Neuronal stem cell (in vitro differentiated cells): ENCODE measurements at regions not wholly inside any gene's neighbourhood (a gene's known extent, or its start where the extent isn't known, plus 50 kb on each side); places are given as distances from the start of the nearest gene placed in this dataset.

Experiments
- DNase-seq: peaks from one replicate; pipeline ENCODE4 v3.0.0-alpha.2; 2013; ENCODE audit warnings: low spot score
- H2AFZ ChIP-seq: one replicate; pipeline ENCODE4 v1.6.1; 2013; ENCODE audit warnings: mild to moderate bottlenecking, low read length, inconsistent platforms
- H2AK5ac ChIP-seq: 2 replicates; pipeline ENCODE4 v1.6.1; 2013; ENCODE audit warnings: low read depth, mild to moderate bottlenecking, inconsistent platforms, low read length, moderate library complexity, mixed read lengths
- H2BK120ac ChIP-seq: 2 replicates; pipeline ENCODE4 v1.6.1; 2013; ENCODE audit warnings: low read depth, mild to moderate bottlenecking, inconsistent platforms, low read length, moderate library complexity, mixed read lengths
- H2BK12ac ChIP-seq: one replicate; pipeline ENCODE4 v1.6.1; 2013; ENCODE audit warnings: low read length, inconsistent platforms
- H2BK15ac ChIP-seq: 2 replicates; pipeline ENCODE4 v1.6.1; 2013; ENCODE audit warnings: mild to moderate bottlenecking, low read length, inconsistent platforms, mixed read lengths
- H2BK5ac ChIP-seq: one replicate; pipeline ENCODE4 v1.6.1; 2013; ENCODE audit warnings: inconsistent platforms, mild to moderate bottlenecking, low read length, moderate library complexity
- H3K14ac ChIP-seq: one replicate; pipeline ENCODE4 v1.6.1; 2013; ENCODE audit warnings: low read length, inconsistent platforms
- H3K18ac ChIP-seq: 2 replicates; pipeline ENCODE4 v1.6.1; 2013; ENCODE audit warnings: low read length, inconsistent platforms
- H3K23ac ChIP-seq: 2 replicates; pipeline ENCODE4 v1.6.1; 2013; ENCODE audit warnings: low read depth, mild to moderate bottlenecking, mixed read lengths, low read length, inconsistent platforms; ENCODE audit not compliant: poor library complexity
- H3K27ac ChIP-seq: replicated peaks from 3 replicates; pipeline ENCODE4 v1.5.1; 2013; ENCODE audit warnings: low read length, inconsistent platforms
- H3K27me3 ChIP-seq, 3 experiments: 2 replicates each; pipeline ENCODE4 v1.6.1; 2013; ENCODE audit warnings: low read length in 3 of 3, mild to moderate bottlenecking in 2 of 3, inconsistent platforms in 1 of 3, low read depth in 1 of 3, mixed read lengths in 1 of 3, moderate library complexity in 1 of 3; ENCODE audit not compliant: control insufficient read depth in 3 of 3, insufficient read depth in 3 of 3
- H3K36me3 ChIP-seq, 2 donors: replicated peaks in 1 of 2; 2 replicates each; pipeline ENCODE4 v1.6.1; 2013; ENCODE audit warnings: low read length in 2 of 2; ENCODE audit not compliant: control insufficient read depth in 2 of 2, insufficient read depth in 2 of 2
- H3K4ac ChIP-seq: 2 replicates; pipeline ENCODE4 v1.6.1; 2013; ENCODE audit warnings: inconsistent platforms, mild to moderate bottlenecking, low read length, moderate library complexity
- H3K4me1 ChIP-seq, 2 donors: 1 replicate in 1 of 2; 2 replicates in 1 of 2; pipeline ENCODE4 v1.6.1; 2013; ENCODE audit warnings: low read length in 2 of 2, low read depth in 1 of 2; ENCODE audit not compliant: control insufficient read depth in 2 of 2, insufficient read depth in 1 of 2
- H3K4me2 ChIP-seq: one replicate; pipeline ENCODE4 v1.6.1; 2013; ENCODE audit warnings: mild to moderate bottlenecking, low read length, inconsistent platforms; ENCODE audit not compliant: insufficient read depth, poor library complexity, severe bottlenecking
- H3K4me3 ChIP-seq, 2 donors: 2 replicates each; pipeline ENCODE4 v1.5.1; 2013; ENCODE audit warnings: low read length in 2 of 2, mild to moderate bottlenecking in 2 of 2, inconsistent platforms in 1 of 2, moderate library complexity in 1 of 2
- H3K79me1 ChIP-seq: one replicate; pipeline ENCODE4 v1.6.1; 2013; ENCODE audit warnings: low read depth, mild to moderate bottlenecking, inconsistent platforms, low read length, moderate library complexity
- H3K9ac ChIP-seq: one replicate; pipeline ENCODE4 v1.6.1; 2013; ENCODE audit warnings: mild to moderate bottlenecking, low read depth, low read length, inconsistent platforms; ENCODE audit not compliant: poor library complexity
- H3K9me3 ChIP-seq, 2 donors: replicated peaks in 1 of 2; 2 replicates each; pipeline versions ENCODE3 to v1.6.1; 2013; ENCODE audit warnings: low read length in 2 of 2, mild to moderate bottlenecking in 2 of 2, inconsistent platforms in 1 of 2, low read depth in 1 of 2, mixed read lengths in 1 of 2, moderate library complexity in 1 of 2; ENCODE audit not compliant: control insufficient read depth in 2 of 2, insufficient read depth in 1 of 2
- H4K8ac ChIP-seq: one replicate; pipeline ENCODE4 v1.6.1; 2013; ENCODE audit warnings: low read depth, mild to moderate bottlenecking, inconsistent platforms, low read length, moderate library complexity
- H4K91ac ChIP-seq: one replicate; pipeline ENCODE4 v1.6.1; 2013; ENCODE audit warnings: low read length, low read depth, mild to moderate bottlenecking, inconsistent platforms; ENCODE audit not compliant: poor library complexity
- WGBS, 2 donors: extraction: QIAGEN DNeasy Blood & Tissue Kit; methylation state at CpG; one replicate each; pipeline ENCODE4 v1.1.7; 2013; ENCODE audit warnings: missing lambda C conversion rate in 2 of 2, mixed read lengths in 1 of 2; ENCODE audit not compliant: insufficient read length in 2 of 2, insufficient replicate concordance in 1 of 2; ENCODE audit errors: extremely low coverage in 2 of 2; 5-methylcytosine and 5-hydroxymethylcytosine counted together

- H3K79me1 ChIP-seq: no peaks in the 10 kb centered on the region
- H2BK5ac ChIP-seq: no peak overlapping the region
- H2AFZ ChIP-seq: peak overlapping the region; percentile 67
- H3K36me3 ChIP-seq: no peaks in the 10 kb centered on the region
- H2BK120ac ChIP-seq: no peak overlapping the region
- H3K18ac ChIP-seq: no peak overlapping the region
- no peaks in the 10 kb centered on the region for H3K4me1 ChIP-seq
- H2BK12ac ChIP-seq: no peak overlapping the region
- no peak overlapping the region for H3K4ac ChIP-seq
- H3K27ac ChIP-seq: no peak overlapping the region
- no peak overlapping the region for H2BK15ac ChIP-seq
- H4K91ac ChIP-seq: no peak overlapping the region
- no peak overlapping the region for H3K4me3 ChIP-seq
- H3K27me3 ChIP-seq: peaks cover 0 to 3% (median 0%) of the 10 kb centered on the region in 3 experiments
- H3K9ac ChIP-seq: no peak overlapping the region
- H4K8ac ChIP-seq: no peak overlapping the region
- no peak overlapping the region for H2AK5ac ChIP-seq
- no CpG with 5 or more reads among the region's 5 CpGs for WGBS, 2 donors
- no peak overlapping the region for H3K14ac ChIP-seq
- no peaks in the 10 kb centered on the region for H3K9me3 ChIP-seq
- H3K4me2 ChIP-seq: peak overlapping the region; percentile 11
- DNase-seq: peak; percentile 5
- H3K23ac ChIP-seq: no peak overlapping the region
Measured at GRCh38 chrX:11944501-11944900, 186.5 kb downstream of the MSL3 start.

DNA sequence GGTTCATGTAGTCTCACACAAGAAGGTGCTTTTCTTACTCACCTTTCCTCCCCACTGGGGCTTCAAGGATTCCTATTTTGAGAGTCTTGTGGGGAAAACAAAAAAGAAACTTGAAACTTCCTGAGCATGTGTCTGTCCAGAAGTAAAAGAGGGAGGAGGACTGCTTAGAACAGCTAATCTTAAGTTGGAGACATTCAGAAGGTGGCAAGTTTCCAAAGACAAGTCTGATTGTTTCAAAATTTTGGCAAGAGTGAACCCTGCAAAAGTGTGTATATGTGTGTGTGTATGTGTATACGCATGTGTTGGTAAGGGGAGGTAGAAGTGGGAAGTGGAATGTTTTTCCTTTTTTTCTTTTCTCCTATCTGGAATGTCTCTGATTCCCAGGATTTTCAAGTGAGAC is 189.0 kb upstream of the FRMPD4 start:
- Histone ChIP-seq H3K9ac (no peak overlapping the region), H2BK12ac (no peak overlapping the region), H2AFZ (no peak overlapping the region), H3K14ac (no peak overlapping the region), H3K27me3 (peaks cover 0 to 3% (median 0%) of the 10 kb centered on the region in 3 experiments), H3K9me3 (no peaks in the 10 kb centered on the region), H2BK15ac (no peak overlapping the region), H3K4ac (no peak overlapping the region), H4K91ac (no peak overlapping the region), H3K4me1 (peaks cover 0 to 4% of the 10 kb centered on the region in 2 donors), H2BK5ac (no peak overlapping the region), H3K27ac (no peak overlapping the region), H3K18ac (no peak overlapping the region), H4K8ac (no peak overlapping the region), H2BK120ac (no peak overlapping the region), H3K79me1 (no peaks in the 10 kb centered on the region), H3K36me3 (no peaks in the 10 kb centered on the region), H3K4me3 (no peak overlapping the region), H3K23ac (no peak overlapping the region), H3K4me2 (no peak overlapping the region), H2AK5ac (no peak overlapping the region)
- no CpG with 5 or more reads among the region's 1 CpG for WGBS, 2 donors
- no peak for DNase-seq

DNA sequence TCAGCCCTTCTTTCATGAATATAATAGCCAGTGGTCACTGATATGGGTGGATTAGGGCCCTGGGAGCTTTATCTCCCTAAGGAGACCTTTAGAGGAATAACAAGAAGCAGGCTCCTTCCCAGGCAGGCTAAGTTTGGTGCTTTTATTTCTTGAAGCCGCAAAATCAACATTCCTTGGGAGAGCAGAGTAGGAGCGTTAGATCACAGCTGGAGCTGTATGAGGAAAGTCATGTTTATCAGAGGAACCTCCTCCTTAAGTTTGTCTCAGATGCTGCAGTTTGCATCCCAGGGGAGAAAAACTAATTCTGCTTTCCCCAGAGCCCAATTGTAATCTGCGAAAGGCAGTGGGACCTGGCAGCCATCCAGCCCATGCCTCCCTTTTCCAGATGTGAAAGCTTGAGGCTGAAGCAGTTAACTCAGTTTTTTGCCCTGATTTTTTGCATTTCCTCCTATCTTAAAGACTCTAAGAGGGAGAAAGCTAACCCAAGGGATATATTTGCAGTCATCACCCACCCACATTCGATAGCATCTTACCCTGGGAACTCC is 186.0 kb upstream of the FRMPD4 start:
- Histone ChIP-seq H4K8ac (no peak overlapping the region), H2BK120ac (no peak overlapping the region), H3K27ac (no peak overlapping the region), H2BK12ac (no peak overlapping the region), H3K36me3 (no peaks in the 10 kb centered on the region), H3K23ac (no peak overlapping the region), H3K9me3 (no peaks in the 10 kb centered on the region), H3K79me1 (no peaks in the 10 kb centered on the region), H4K91ac (no peak overlapping the region), H3K18ac (no peak overlapping the region), H3K4me2 (no peak overlapping the region), H3K27me3 (no peaks in the 10 kb centered on the region), H3K4me3 (no peak overlapping the region), H2AFZ (no peak overlapping the region), H3K14ac (no peak overlapping the region), H3K9ac (no peak overlapping the region), H2BK5ac (no peak overlapping the region), H2BK15ac (no peak overlapping the region), H3K4me1 (peaks cover 0 to 4% of the 10 kb centered on the region in 2 donors), H2AK5ac (no peak overlapping the region), H3K4ac (no peak overlapping the region)
- WGBS, 2 donors: no CpG with 5 or more reads among the region's 4 CpGs
- no peak for DNase-seq

DNA sequence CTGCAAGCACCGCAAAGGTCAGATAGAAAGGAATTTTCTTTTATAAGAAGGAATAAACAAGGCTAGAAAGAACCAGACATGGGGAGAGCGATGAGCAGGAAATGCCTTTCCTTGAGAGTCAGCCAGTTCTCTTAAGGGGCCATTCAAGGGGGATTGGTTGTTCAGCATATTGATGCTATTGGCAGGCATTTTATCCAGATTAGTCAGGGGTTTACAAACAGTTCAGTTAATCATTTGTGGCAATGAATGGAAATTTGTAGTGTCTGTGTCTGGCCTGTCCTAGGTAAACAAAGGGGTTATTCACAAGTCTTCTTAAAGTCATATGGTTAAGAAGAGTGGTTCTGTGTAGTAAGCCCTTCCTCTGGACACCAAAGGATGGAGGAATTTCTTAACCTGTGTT is 184.7 kb upstream of the FRMPD4 start:
- H4K8ac ChIP-seq: no peak overlapping the region
- WGBS, 2 donors: no CpG with 5 or more reads among the region's 2 CpGs
- H3K18ac ChIP-seq: no peak overlapping the region
- no peak overlapping the region for H2BK120ac ChIP-seq
- peak overlapping the region; percentile 63 for H2AFZ ChIP-seq
- H3K4me3 ChIP-seq: no peak overlapping the region
- no peak overlapping the region for H3K9ac ChIP-seq
- H3K4me1 ChIP-seq: peaks cover 0 to 4% of the 10 kb centered on the region in 2 donors
- no peak overlapping the region for H3K4me2 ChIP-seq
- H3K23ac ChIP-seq: no peak overlapping the region
- DNase-seq: peak; percentile 3
- no peak overlapping the region for H2AK5ac ChIP-seq
- H3K14ac ChIP-seq: no peak overlapping the region
- H3K4ac ChIP-seq: no peak overlapping the region
- no peaks in the 10 kb centered on the region for H3K27me3 ChIP-seq
- H2BK5ac ChIP-seq: no peak overlapping the region
- H2BK15ac ChIP-seq: no peak overlapping the region
- no peaks in the 10 kb centered on the region for H3K9me3 ChIP-seq
- no peak overlapping the region for H3K27ac ChIP-seq
- H2BK12ac ChIP-seq: no peak overlapping the region
- H4K91ac ChIP-seq: no peak overlapping the region
- H3K36me3 ChIP-seq: no peaks in the 10 kb centered on the region
- H3K79me1 ChIP-seq: no peaks in the 10 kb centered on the region
